ENCODE measurements at regions not wholly inside any gene's neighbourhood (a gene's known extent, or its start where the extent isn't known, plus 50 kb on each side); places are given as distances from the start of the nearest gene placed in this dataset.
"Not testable (repeated sequence)": the region's sequence is repeated elsewhere in the genome, so short reads cannot be mapped to it uniquely, and the experiment has no call there.

DNA sequence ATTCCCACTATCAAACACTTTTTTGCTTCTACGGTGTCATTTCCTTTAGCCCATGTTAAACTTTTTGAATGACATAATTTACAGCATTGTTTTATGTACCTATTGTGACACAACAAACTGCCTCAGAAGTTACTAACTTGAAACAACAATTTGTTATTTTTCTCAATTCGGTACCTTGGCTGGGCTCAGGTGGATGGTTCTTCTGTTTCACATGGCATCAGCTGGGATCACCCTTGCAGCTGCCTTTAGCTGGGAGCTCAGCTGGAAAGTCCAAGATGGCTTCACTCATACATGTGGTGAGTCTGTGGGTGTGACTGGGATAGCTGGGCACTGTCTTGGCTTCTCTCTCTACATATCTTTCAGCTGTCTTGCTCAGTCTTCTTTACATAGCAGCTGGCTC, 156.0 kb downstream of the GXYLT1 start:
- Histone ChIP-seq H3K27ac (ENCODE audit: low read depth in 2 of 2, low read length in 1 of 2) (no peak overlapping the region), H3K9me3 (ENCODE audit: control insufficient read depth in 2 of 2, insufficient read depth in 1 of 2, low read depth in 1 of 2, low read length in 1 of 2) (no peaks in the 10 kb centered on the region), H3K4me3 (ENCODE audit: low read depth in 1 of 2, low read length in 2 of 2) (no peak overlapping the region), H3K4me1 (ENCODE audit: control insufficient read depth in 2 of 2, insufficient read depth in 2 of 2, low read length in 1 of 2) (no peaks in the 10 kb centered on the region), H3K36me3 (ENCODE audit: control insufficient read depth in 2 of 2, insufficient read depth in 2 of 2, low read length in 1 of 2) (no peaks in the 10 kb centered on the region), H3K27me3 (ENCODE audit: control insufficient read depth in 1 of 2, insufficient read depth in 2 of 2, low read length in 2 of 2) (no peaks in the 10 kb centered on the region)
- WGBS, 2 donors = 93 to 94% methylated on average over 2 of the region's 2 CpGs

DNA sequence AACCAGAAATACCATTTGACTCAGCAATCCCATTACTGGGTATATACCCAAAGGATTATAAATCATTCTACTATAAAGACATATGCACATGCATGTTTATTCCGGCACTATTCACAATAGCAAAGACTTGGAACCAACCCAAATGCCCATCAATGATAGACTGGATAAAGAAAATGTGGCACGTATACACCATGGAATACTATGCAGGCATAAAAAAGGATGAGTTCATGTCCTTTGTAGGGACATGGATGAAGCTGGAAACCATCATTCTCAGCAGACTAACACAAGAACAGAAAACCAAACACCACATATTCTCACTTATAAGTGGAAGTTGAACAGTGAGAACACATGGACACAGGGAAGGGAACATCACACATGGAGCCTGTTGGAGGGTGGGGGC, 158.2 kb downstream of the GXYLT1 start:
- not testable (repeated sequence) for H3K9me3 ChIP-seq (ENCODE audit: control insufficient read depth in 2 of 2, insufficient read depth in 1 of 2, low read depth in 1 of 2, low read length in 1 of 2); H3K36me3 ChIP-seq (ENCODE audit: control insufficient read depth in 2 of 2, insufficient read depth in 2 of 2, low read length in 1 of 2); H3K4me1 ChIP-seq (ENCODE audit: control insufficient read depth in 2 of 2, insufficient read depth in 2 of 2, low read length in 1 of 2); H3K27ac ChIP-seq (ENCODE audit: low read depth in 2 of 2, low read length in 1 of 2); H3K27me3 ChIP-seq (ENCODE audit: control insufficient read depth in 1 of 2, insufficient read depth in 2 of 2, low read length in 2 of 2); H3K4me3 ChIP-seq (ENCODE audit: low read depth in 1 of 2, low read length in 2 of 2)
- 82 to 84% methylated on average over 2 of the region's 2 CpGs for WGBS, 2 donors

- no peak overlapping the region for H3K4me3 ChIP-seq (ENCODE audit: low read depth in 1 of 2, low read length in 2 of 2)
- H3K27me3 ChIP-seq (ENCODE audit: control insufficient read depth in 1 of 2, insufficient read depth in 2 of 2, low read length in 2 of 2) = no peaks in the 10 kb centered on the region
- H3K36me3 ChIP-seq (ENCODE audit: control insufficient read depth in 2 of 2, insufficient read depth in 2 of 2, low read length in 1 of 2) = no peaks in the 10 kb centered on the region
- no peak overlapping the region for H3K27ac ChIP-seq (ENCODE audit: low read depth in 2 of 2, low read length in 1 of 2)
- H3K9me3 ChIP-seq (ENCODE audit: control insufficient read depth in 2 of 2, insufficient read depth in 1 of 2, low read depth in 1 of 2, low read length in 1 of 2) = no peaks in the 10 kb centered on the region
- H3K4me1 ChIP-seq (ENCODE audit: control insufficient read depth in 2 of 2, insufficient read depth in 2 of 2, low read length in 1 of 2) = no peaks in the 10 kb centered on the region
Observed at GRCh38 chr12:41983856-41984255, 160.8 kb downstream of the GXYLT1 start.

DNA sequence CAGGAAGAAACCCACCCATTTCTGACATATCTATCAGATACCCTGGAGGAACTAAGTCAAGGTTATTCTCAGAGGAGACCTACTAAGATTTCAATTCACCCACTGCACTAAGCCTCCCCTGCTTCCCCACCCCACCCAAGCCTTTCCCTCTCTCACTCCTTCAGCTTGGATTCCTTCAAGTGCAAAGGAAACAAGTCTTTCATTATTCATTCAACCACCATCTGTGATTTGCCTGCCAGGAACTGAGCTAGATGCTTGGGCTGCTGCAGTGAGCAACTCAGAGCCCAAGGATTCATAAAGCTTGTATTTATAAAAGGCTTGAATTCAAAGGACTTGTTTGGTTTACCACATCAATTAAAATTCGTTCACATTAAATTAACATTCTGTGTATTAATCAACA, 161.3 kb downstream of the GXYLT1 start:
- no peaks in the 10 kb centered on the region for H3K36me3 ChIP-seq (ENCODE audit: control insufficient read depth in 2 of 2, insufficient read depth in 2 of 2, low read length in 1 of 2)
- H3K4me3 ChIP-seq (ENCODE audit: low read depth in 1 of 2, low read length in 2 of 2) = no peak overlapping the region
- no peaks in the 10 kb centered on the region for H3K27me3 ChIP-seq (ENCODE audit: control insufficient read depth in 1 of 2, insufficient read depth in 2 of 2, low read length in 2 of 2)
- H3K27ac ChIP-seq (ENCODE audit: low read depth in 2 of 2, low read length in 1 of 2) = no peak overlapping the region
- H3K4me1 ChIP-seq (ENCODE audit: control insufficient read depth in 2 of 2, insufficient read depth in 2 of 2, low read length in 1 of 2) = no peaks in the 10 kb centered on the region
- H3K9me3 ChIP-seq (ENCODE audit: control insufficient read depth in 2 of 2, insufficient read depth in 1 of 2, low read depth in 1 of 2, low read length in 1 of 2) = no peaks in the 10 kb centered on the region
- 20 to 21% methylated on average over 1 of the region's 1 CpG for WGBS, 2 donors

- Histone ChIP-seq H3K4me1 (ENCODE audit: control insufficient read depth in 2 of 2, insufficient read depth in 2 of 2, low read length in 1 of 2) (no peaks in the 10 kb centered on the region), H3K27me3 (ENCODE audit: control insufficient read depth in 1 of 2, insufficient read depth in 2 of 2, low read length in 2 of 2) (no peaks in the 10 kb centered on the region), H3K4me3 (ENCODE audit: low read depth in 1 of 2, low read length in 2 of 2) (no peak overlapping the region), H3K9me3 (ENCODE audit: control insufficient read depth in 2 of 2, insufficient read depth in 1 of 2, low read depth in 1 of 2, low read length in 1 of 2) (no peaks in the 10 kb centered on the region), H3K27ac (ENCODE audit: low read depth in 2 of 2, low read length in 1 of 2) (no peak overlapping the region), H3K36me3 (ENCODE audit: control insufficient read depth in 2 of 2, insufficient read depth in 2 of 2, low read length in 1 of 2) (no peaks in the 10 kb centered on the region)
- WGBS, 2 donors = 25 to 46% methylated on average over 1 of the region's 1 CpG
Observed at GRCh38 chr12:41981758-41982157, 162.9 kb downstream of the GXYLT1 start.

GRCh38 chr12:41981013-41981412, 163.7 kb downstream of the GXYLT1 start:
- no peaks in the 10 kb centered on the region for H3K36me3 ChIP-seq (ENCODE audit: control insufficient read depth in 2 of 2, insufficient read depth in 2 of 2, low read length in 1 of 2)
- no peaks in the 10 kb centered on the region for H3K27me3 ChIP-seq (ENCODE audit: control insufficient read depth in 1 of 2, insufficient read depth in 2 of 2, low read length in 2 of 2)
- 61 to 77% methylated on average over 2 of the region's 2 CpGs for WGBS, 2 donors

DNA sequence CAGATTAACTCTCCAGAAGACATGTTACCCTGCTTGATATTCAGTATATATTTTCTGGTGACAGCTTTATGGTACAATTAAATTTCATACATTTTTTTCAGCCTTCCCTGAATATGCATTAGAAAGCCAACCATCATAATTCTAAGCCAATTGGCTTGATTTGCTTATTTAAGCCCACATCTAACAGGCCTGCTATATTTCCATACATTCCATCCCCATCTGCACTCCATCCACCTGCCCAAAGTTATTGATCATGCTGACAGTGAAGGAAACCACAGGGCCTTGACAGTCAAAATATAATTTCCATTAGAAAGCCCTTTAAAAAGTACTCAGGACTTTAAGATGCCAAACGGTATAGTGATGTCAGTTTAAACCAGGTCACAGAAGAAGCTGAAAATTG, 164.3 kb downstream of the GXYLT1 start:
- H3K4me3 ChIP-seq (ENCODE audit: low read depth in 1 of 2, low read length in 2 of 2) = no peak overlapping the region
- 56 to 58% methylated on average over 1 of the region's 1 CpG for WGBS, 2 donors
- H3K27ac ChIP-seq (ENCODE audit: low read depth in 2 of 2, low read length in 1 of 2) = no peak overlapping the region
- no peaks in the 10 kb centered on the region for H3K4me1 ChIP-seq (ENCODE audit: control insufficient read depth in 2 of 2, insufficient read depth in 2 of 2, low read length in 1 of 2)
- no peaks in the 10 kb centered on the region for H3K36me3 ChIP-seq (ENCODE audit: control insufficient read depth in 2 of 2, insufficient read depth in 2 of 2, low read length in 1 of 2)
- H3K9me3 ChIP-seq (ENCODE audit: control insufficient read depth in 2 of 2, insufficient read depth in 1 of 2, low read depth in 1 of 2, low read length in 1 of 2) = no peaks in the 10 kb centered on the region
- H3K27me3 ChIP-seq (ENCODE audit: control insufficient read depth in 1 of 2, insufficient read depth in 2 of 2, low read length in 2 of 2) = no peaks in the 10 kb centered on the region

More at GRCh38 chr12:41981013-41981412, 163.7 kb downstream of the GXYLT1 start:
- H3K4me3 ChIP-seq (ENCODE audit: low read depth in 1 of 2, low read length in 2 of 2) = no peak overlapping the region
- no peaks in the 10 kb centered on the region for H3K9me3 ChIP-seq (ENCODE audit: control insufficient read depth in 2 of 2, insufficient read depth in 1 of 2, low read depth in 1 of 2, low read length in 1 of 2)
- no peak overlapping the region for H3K27ac ChIP-seq (ENCODE audit: low read depth in 2 of 2, low read length in 1 of 2)
- H3K4me1 ChIP-seq (ENCODE audit: control insufficient read depth in 2 of 2, insufficient read depth in 2 of 2, low read length in 1 of 2) = no peaks in the 10 kb centered on the region

DNA sequence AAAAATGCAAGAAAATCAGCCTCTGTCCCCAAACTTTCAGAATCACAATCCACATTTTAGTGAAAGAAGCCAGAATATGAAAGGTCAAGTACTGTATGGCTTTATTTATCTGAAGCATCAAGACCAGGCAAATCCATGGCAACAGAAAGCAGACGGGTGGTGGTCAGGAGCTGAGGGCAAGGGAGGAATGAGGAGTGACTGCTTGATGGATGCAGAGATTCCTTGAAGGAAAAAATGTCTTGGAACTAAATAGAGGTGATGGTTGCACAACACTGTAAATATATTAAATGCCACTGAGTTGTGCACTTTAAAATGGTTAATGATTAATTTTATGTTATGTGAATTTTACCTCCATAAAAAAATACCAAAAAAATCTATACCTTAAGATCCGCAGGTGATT, 165.1 kb downstream of the GXYLT1 start:
- no peaks in the 10 kb centered on the region for H3K27me3 ChIP-seq (ENCODE audit: control insufficient read depth in 1 of 2, insufficient read depth in 2 of 2, low read length in 2 of 2)
- H3K27ac ChIP-seq (ENCODE audit: low read depth in 2 of 2, low read length in 1 of 2) = no peak overlapping the region
- no peaks in the 10 kb centered on the region for H3K4me1 ChIP-seq (ENCODE audit: control insufficient read depth in 2 of 2, insufficient read depth in 2 of 2, low read length in 1 of 2)
- H3K36me3 ChIP-seq (ENCODE audit: control insufficient read depth in 2 of 2, insufficient read depth in 2 of 2, low read length in 1 of 2) = no peaks in the 10 kb centered on the region
- H3K9me3 ChIP-seq (ENCODE audit: control insufficient read depth in 2 of 2, insufficient read depth in 1 of 2, low read depth in 1 of 2, low read length in 1 of 2) = no peaks in the 10 kb centered on the region
- 53 to 78% methylated on average over 2 of the region's 2 CpGs for WGBS, 2 donors
- H3K4me3 ChIP-seq (ENCODE audit: low read depth in 1 of 2, low read length in 2 of 2) = no peak overlapping the region

DNA sequence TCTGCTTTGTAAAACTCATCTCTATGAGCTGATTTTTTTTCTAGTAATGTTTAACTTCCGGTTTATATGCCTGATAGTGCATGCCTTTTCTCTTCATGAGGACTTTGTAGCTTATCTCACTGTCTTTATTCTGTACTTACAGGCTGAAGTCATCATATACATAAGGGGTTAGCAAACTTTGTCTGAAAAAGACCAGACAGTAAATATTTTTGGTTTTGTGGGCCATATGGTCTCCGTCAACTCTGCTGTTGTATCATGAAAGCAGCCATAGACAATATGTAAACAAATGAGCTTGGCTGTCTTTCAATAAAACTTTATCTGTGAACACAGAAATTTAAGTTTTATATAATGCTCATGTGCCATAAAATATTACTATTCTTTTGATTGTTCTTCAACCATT, 172.1 kb downstream of the GXYLT1 start:
- Histone ChIP-seq H3K27ac (ENCODE audit: low read depth in 2 of 2, low read length in 1 of 2) (no peak overlapping the region), H3K9me3 (ENCODE audit: control insufficient read depth in 2 of 2, insufficient read depth in 1 of 2, low read depth in 1 of 2, low read length in 1 of 2) (no peaks in the 10 kb centered on the region), H3K27me3 (ENCODE audit: control insufficient read depth in 1 of 2, insufficient read depth in 2 of 2, low read length in 2 of 2) (no peaks in the 10 kb centered on the region), H3K4me1 (ENCODE audit: control insufficient read depth in 2 of 2, insufficient read depth in 2 of 2, low read length in 1 of 2) (no peaks in the 10 kb centered on the region), H3K4me3 (ENCODE audit: low read depth in 1 of 2, low read length in 2 of 2) (no peak overlapping the region), H3K36me3 (ENCODE audit: control insufficient read depth in 2 of 2, insufficient read depth in 2 of 2, low read length in 1 of 2) (no peaks in the 10 kb centered on the region)
- 71 to 85% methylated on average over 2 of the region's 2 CpGs for WGBS, 2 donors

GRCh38 chr12:41972196-41972595, 172.5 kb downstream of the GXYLT1 start:
- Histone ChIP-seq H3K4me3 (ENCODE audit: low read depth in 1 of 2, low read length in 2 of 2) (no peak overlapping the region), H3K4me1 (ENCODE audit: control insufficient read depth in 2 of 2, insufficient read depth in 2 of 2, low read length in 1 of 2) (no peaks in the 10 kb centered on the region), H3K27me3 (ENCODE audit: control insufficient read depth in 1 of 2, insufficient read depth in 2 of 2, low read length in 2 of 2) (no peaks in the 10 kb centered on the region), H3K27ac (ENCODE audit: low read depth in 2 of 2, low read length in 1 of 2) (no peak overlapping the region), H3K36me3 (ENCODE audit: control insufficient read depth in 2 of 2, insufficient read depth in 2 of 2, low read length in 1 of 2) (no peaks in the 10 kb centered on the region), H3K9me3 (ENCODE audit: control insufficient read depth in 2 of 2, insufficient read depth in 1 of 2, low read depth in 1 of 2, low read length in 1 of 2) (no peaks in the 10 kb centered on the region)
- 79 to 80% methylated on average over 3 of the region's 3 CpGs for WGBS, 2 donors

Data from esophagus (tissue), 2 donors.